KMS-11 (cell line): ENCODE measurements at regions not wholly inside any gene's neighbourhood (a gene's known extent, or its start where the extent isn't known, plus 50 kb on each side); places are given as distances from the start of the nearest gene placed in this dataset.

Experiments used
- H2AFZ ChIP-seq: fragments of 200-600 bp; sonication (generic); 2 replicates; pipeline ENCODE4 v1.6.1; 2016; ENCODE audit warnings: antibody characterized with exemption, mixed run types, low read depth
- H3K27ac ChIP-seq: fragments of 200-600 bp; sonication (generic); 2 replicates; pipeline ENCODE4 v1.6.1; 2016; ENCODE audit warnings: mild to moderate bottlenecking, mixed run types
- H3K27me3 ChIP-seq: fragments of 200-600 bp; sonication (generic); 2 replicates; pipeline ENCODE4 v1.6.1; 2017; ENCODE audit warnings: mild to moderate bottlenecking, low read depth, mixed run types, moderate library complexity; ENCODE audit not compliant: insufficient read depth
- H3K36me3 ChIP-seq: fragments of 200-600 bp; sonication (generic); 2 replicates; pipeline ENCODE4 v1.6.1; 2017; ENCODE audit warnings: mild to moderate bottlenecking, mixed run types; ENCODE audit not compliant: insufficient read depth
- H3K4me1 ChIP-seq: fragments of 200-600 bp; sonication (generic); 2 replicates; pipeline ENCODE4 v1.6.1; 2016; ENCODE audit warnings: mild to moderate bottlenecking, low read depth, mixed run types; ENCODE audit not compliant: poor library complexity, severe bottlenecking
- H3K4me2 ChIP-seq: fragments of 200-600 bp; sonication (generic); 2 replicates; pipeline ENCODE4 v1.7.0; 2016; ENCODE audit warnings: mild to moderate bottlenecking, mixed run types
- H3K4me3 ChIP-seq: fragments of 200-600 bp; sonication (generic); IDR thresholded peaks from 2 replicates; pipeline ENCODE4 v1.6.1; 2017; ENCODE audit warnings: low read depth, low read length, mixed read lengths; ENCODE audit not compliant: insufficient read depth
- H3K79me2 ChIP-seq: fragments of 200-600 bp; sonication (generic); 2 replicates; pipeline ENCODE4 v1.6.1; 2016; ENCODE audit warnings: low read depth, mixed run types; ENCODE audit not compliant: insufficient read depth
- H3K9ac ChIP-seq: fragments of 200-600 bp; sonication (generic); 2 replicates; pipeline ENCODE4 v1.6.1; 2016; ENCODE audit warnings: mild to moderate bottlenecking, mixed run types
- H4K20me1 ChIP-seq: fragments of 200-600 bp; sonication (generic); 2 replicates; pipeline ENCODE4 v1.6.1; 2016; ENCODE audit warnings: mild to moderate bottlenecking, mixed run types; ENCODE audit not compliant: insufficient read depth
- CTCF ChIP-seq: fragments of 200-600 bp; sonication (generic); conservative IDR thresholded peaks from 2 replicates; pipeline ENCODE4 v1.6.1; 2017; ENCODE audit warnings: low read depth, mild to moderate bottlenecking, antibody characterized with exemption, low read length, moderate library complexity, mixed read lengths

DNA sequence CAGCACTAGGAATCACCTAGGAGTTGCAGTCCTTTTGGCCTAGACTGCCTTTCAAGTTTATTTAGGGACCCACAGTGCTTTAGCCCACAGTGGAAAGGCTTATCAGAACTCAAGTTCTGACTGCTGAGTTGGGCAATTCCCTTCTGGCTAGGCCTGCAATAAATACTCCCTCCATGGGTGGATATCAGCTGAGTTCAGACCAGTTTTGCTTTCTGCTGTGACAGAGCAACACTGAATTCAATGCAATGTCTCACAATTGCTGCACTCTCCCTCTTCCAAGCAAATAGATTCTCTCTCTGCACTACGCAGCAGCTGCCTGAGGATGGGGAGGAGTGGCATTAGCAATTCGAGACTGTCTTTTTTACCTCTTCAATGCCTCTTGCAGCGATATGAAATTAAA is 1153.3 kb downstream of the SORCS1 start:
- Histone ChIP-seq H3K36me3 (no peaks in the 10 kb centered on the region), H3K79me2 (no peaks in the 10 kb centered on the region), H3K9ac (no peak overlapping the region), H3K27ac (no peak overlapping the region), H4K20me1 (no peaks in the 10 kb centered on the region), H3K4me3 (no peak overlapping the region), H3K27me3 (no peaks in the 10 kb centered on the region), H3K4me2 (no peak overlapping the region), H2AFZ (no peak overlapping the region), H3K4me1 (no peaks in the 10 kb centered on the region)
- TF ChIP-seq CTCF: no peak

GRCh38 chr10:106000721-106001120 is 1163.8 kb downstream of the SORCS1 start:
- Histone ChIP-seq H4K20me1 (no peaks in the 10 kb centered on the region), H3K79me2 (no peaks in the 10 kb centered on the region), H3K4me2 (no peak overlapping the region), H3K9ac (no peak overlapping the region), H3K4me3 (no peak overlapping the region), H3K36me3 (no peaks in the 10 kb centered on the region), H3K27me3 (no peaks in the 10 kb centered on the region), H3K4me1 (no peaks in the 10 kb centered on the region), H3K27ac (no peak overlapping the region), H2AFZ (no peak overlapping the region)
- no peak for TF ChIP-seq CTCF

- Histone ChIP-seq H3K4me3 (no peak overlapping the region), H3K4me1 (no peaks in the 10 kb centered on the region), H4K20me1 (no peaks in the 10 kb centered on the region), H3K27me3 (no peaks in the 10 kb centered on the region), H2AFZ (no peak overlapping the region), H3K4me2 (no peak overlapping the region), H3K27ac (no peak overlapping the region), H3K36me3 (no peaks in the 10 kb centered on the region), H3K79me2 (no peaks in the 10 kb centered on the region), H3K9ac (no peak overlapping the region)
- TF ChIP-seq CTCF: no peak
These were observed 1170.9 kb downstream of the SORCS1 start for GRCh38 chr10:105993609-105994008.

DNA sequence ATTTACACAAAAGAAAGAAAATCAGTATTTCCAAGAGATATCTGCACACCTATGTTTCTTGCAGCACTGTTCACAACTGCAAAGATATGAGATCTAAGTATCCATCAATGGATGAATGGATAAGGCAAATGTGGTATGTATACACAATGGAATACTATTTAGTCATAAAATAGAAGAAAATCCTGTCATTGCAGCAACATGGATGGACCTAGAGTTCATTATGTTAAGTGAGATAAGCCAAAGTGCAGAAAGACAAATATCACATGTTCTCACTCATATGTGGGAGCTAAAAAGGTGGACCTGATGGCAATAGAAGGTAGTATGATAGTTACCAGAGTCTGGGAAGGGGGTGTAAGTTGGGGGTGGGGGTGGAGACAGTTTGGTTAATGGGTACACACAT is 1171.6 kb downstream of the SORCS1 start:
- H3K27ac ChIP-seq: no peak overlapping the region
- H4K20me1 ChIP-seq: no peaks in the 10 kb centered on the region
- H3K79me2 ChIP-seq: no peaks in the 10 kb centered on the region
- no peak overlapping the region for H3K4me2 ChIP-seq
- no peak for TF ChIP-seq CTCF
- H3K4me1 ChIP-seq: no peaks in the 10 kb centered on the region
- no peak overlapping the region for H2AFZ ChIP-seq
- no peaks in the 10 kb centered on the region for H3K36me3 ChIP-seq
- no peaks in the 10 kb centered on the region for H3K27me3 ChIP-seq
- no peak overlapping the region for H3K9ac ChIP-seq
- H3K4me3 ChIP-seq: no peak overlapping the region

GRCh38 chr10:105990529-105990928 is 1174.0 kb downstream of the SORCS1 start:
- no peak overlapping the region for H3K9ac ChIP-seq
- H3K79me2 ChIP-seq: no peaks in the 10 kb centered on the region
- no peaks in the 10 kb centered on the region for H3K36me3 ChIP-seq
- no peak overlapping the region for H3K4me3 ChIP-seq
- no peaks in the 10 kb centered on the region for H3K27me3 ChIP-seq
- H4K20me1 ChIP-seq: no peaks in the 10 kb centered on the region
- H3K4me1 ChIP-seq: no peaks in the 10 kb centered on the region
- no peak overlapping the region for H2AFZ ChIP-seq
- H3K27ac ChIP-seq: no peak overlapping the region
- no peak for TF ChIP-seq CTCF
- no peak overlapping the region for H3K4me2 ChIP-seq
